GM12865 (cell line): ENCODE measurements at regions not wholly inside any gene's neighbourhood (a gene's known extent, or its start where the extent isn't known, plus 50 kb on each side); places are given as distances from the start of the nearest gene placed in this dataset.

Experiments
- DNase-seq: peaks from one replicate; pipeline ENCODE4 v3.0.0; 2010; ENCODE audit warnings: low read depth
- H3K4me3 ChIP-seq: 2 replicates; pipeline ENCODE4 v1.5.1; 2011; ENCODE audit warnings: mild to moderate bottlenecking, low read depth, low read length, control low read depth
- TF ChIP-seq, protein P1 (sequence below): IDR thresholded peaks from 2 replicates; pipeline ENCODE4 v1.5.1; 2011; ENCODE audit warnings: low read length, control low read depth, low read depth, inconsistent platforms; ENCODE audit not compliant: insufficient read depth; ENCODE audit errors: missing control alignments

DNA sequence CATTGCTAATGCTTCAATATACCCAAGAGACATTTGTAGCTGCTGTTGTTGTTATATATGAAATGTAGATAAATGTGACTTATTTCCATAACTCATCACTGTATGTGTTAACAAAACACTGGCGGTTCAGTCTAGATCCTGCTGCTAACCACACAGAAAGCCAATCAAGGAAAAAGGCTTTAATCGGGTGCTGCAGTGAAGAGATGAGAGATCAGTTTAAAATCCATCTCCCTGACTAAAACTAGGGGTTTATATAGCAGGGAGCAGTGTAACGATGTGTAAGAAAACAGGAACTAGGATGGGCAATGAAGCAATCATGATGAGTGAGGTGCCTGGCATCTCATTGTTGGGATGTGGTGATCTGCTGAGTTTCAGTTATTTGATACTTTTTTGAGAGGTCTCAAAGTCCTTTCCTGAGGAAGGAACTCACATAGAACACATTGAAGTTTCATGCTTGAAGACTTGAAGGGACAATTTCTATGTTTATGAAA lies 677.7 kb upstream of the CDH7 start:
- TF ChIP-seq, protein P1, sequence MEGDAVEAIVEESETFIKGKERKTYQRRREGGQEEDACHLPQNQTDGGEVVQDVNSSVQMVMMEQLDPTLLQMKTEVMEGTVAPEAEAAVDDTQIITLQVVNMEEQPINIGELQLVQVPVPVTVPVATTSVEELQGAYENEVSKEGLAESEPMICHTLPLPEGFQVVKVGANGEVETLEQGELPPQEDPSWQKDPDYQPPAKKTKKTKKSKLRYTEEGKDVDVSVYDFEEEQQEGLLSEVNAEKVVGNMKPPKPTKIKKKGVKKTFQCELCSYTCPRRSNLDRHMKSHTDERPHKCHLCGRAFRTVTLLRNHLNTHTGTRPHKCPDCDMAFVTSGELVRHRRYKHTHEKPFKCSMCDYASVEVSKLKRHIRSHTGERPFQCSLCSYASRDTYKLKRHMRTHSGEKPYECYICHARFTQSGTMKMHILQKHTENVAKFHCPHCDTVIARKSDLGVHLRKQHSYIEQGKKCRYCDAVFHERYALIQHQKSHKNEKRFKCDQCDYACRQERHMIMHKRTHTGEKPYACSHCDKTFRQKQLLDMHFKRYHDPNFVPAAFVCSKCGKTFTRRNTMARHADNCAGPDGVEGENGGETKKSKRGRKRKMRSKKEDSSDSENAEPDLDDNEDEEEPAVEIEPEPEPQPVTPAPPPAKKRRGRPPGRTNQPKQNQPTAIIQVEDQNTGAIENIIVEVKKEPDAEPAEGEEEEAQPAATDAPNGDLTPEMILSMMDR = no peak
- no peak overlapping the region for H3K4me3 ChIP-seq
- DNase-seq = no peak

DNA sequence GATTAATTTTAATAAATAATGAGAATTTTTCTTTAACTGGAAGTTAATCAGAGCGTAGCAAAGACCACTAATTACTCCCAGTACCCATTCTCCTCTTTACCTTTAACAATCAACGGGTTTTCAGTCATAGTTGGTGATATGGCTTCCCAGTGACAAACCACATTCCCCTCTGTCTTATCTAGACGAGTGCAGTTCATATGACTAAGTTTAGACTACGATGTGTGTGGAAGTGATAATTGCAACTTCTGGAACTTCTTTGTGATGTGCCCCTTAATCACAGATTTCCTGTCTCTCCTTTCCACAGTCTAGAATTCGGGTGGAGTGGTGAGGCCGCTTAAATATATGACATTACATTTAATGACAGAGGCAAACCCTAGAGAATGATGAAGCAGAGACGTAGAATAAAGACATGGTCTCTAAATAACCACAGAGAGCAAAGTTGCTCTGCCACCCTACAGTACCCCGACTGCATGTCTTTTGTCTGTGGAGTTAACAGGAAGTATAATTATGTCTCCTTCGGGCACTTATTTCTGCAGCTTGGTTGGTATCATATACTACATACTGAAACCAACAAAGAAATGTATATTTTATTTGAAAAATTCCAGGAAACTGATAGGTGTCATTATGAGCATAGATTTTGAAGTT lies 693.3 kb upstream of the CDH7 start:
- TF ChIP-seq, protein P1 = no peak
- H3K4me3 ChIP-seq = no peak overlapping the region
- DNase-seq = no peak

- TF ChIP-seq, protein P1 = no peak
- no peak for DNase-seq
- H3K4me3 ChIP-seq = no peak overlapping the region
Observed at GRCh38 chr18:65056575-65056974, 694.2 kb upstream of the CDH7 start.

DNA sequence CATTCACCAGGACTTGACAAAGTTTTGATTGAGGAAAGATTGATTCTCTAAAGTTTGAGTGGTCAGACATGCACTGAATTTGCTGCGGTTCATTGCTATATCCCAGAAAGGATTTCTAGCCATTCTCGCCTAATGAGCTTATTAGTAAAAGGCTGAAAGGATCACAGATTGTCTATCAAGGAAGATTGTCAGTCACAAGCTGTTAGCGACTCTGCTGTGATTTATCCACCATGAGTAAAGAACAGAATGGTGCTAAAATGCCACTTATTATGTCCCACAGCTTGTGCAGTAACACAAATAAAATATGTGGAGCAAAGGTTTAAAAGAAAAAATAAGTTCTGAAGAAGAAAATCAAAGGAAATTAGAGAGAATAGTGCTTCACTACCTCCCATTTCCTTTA lies 701.2 kb upstream of the CDH7 start:
- TF ChIP-seq, protein P1 = no peak
- no peak overlapping the region for H3K4me3 ChIP-seq
- DNase-seq = no peak

GRCh38 chr18:65039578-65039977 lies 711.2 kb upstream of the CDH7 start:
- TF ChIP-seq, protein P1 = no peak
- no peak overlapping the region for H3K4me3 ChIP-seq
- no peak for DNase-seq

- DNase-seq = no peak
- H3K4me3 ChIP-seq = no peak overlapping the region
- TF ChIP-seq, protein P1 = no peak
Observed at GRCh38 chr18:65035701-65036100, 715.1 kb upstream of the CDH7 start.

GRCh38 chr18:65025756-65026155 lies 725.1 kb upstream of the CDH7 start:
- no peak overlapping the region for H3K4me3 ChIP-seq
- no peak for DNase-seq
- TF ChIP-seq, protein P1 = no peak
